Activated CD4-positive, alpha-beta T cell treated with anti-CD3 and anti-CD28 coated beads, Interleukin-2, amount 10 ng/mL, durations not matched to agents 7 days and 5 days (primary cell): ENCODE measurements at regions not wholly inside any gene's neighbourhood (a gene's known extent, or its start where the extent isn't known, plus 50 kb on each side); places are given as distances from the start of the nearest gene placed in this dataset.

Experiments used
- CTCF ChIA-PET: fragments of 350-600 bp; sonication (Branson Sonifier 250); formaldehyde crosslinking; loops from one replicate; lab custom pipeline; 2021; ENCODE audit warnings: antibody characterized with exemption; lab: Charles Lee
- POLR2A ChIA-PET: fragments of 350-600 bp; sonication (Branson Sonifier 250); formaldehyde crosslinking; loops from one replicate; lab custom pipeline; 2021; ENCODE audit warnings: antibody characterized with exemption; lab: Charles Lee
- DNase-seq: peaks from one replicate; pipeline ENCODE4 v3.0.0-alpha.2; 2020
- H3K27ac Mint-ChIP-seq: one replicate; pipeline ENCODE4 v1.8.0; 2021; ENCODE audit warnings: mild to moderate bottlenecking, moderate library complexity, mixed read lengths
- H3K27me3 Mint-ChIP-seq: one replicate; pipeline ENCODE4 v1.8.0; 2021; ENCODE audit warnings: mixed read lengths
- H3K36me3 Mint-ChIP-seq: one replicate; pipeline ENCODE4 v1.8.0; 2021; ENCODE audit warnings: low read depth, mixed read lengths
- H3K4me1 Mint-ChIP-seq: one replicate; pipeline ENCODE4 v1.8.0; 2021; ENCODE audit warnings: mixed read lengths
- H3K4me3 Mint-ChIP-seq: one replicate; pipeline ENCODE4 v1.8.0; 2021; ENCODE audit warnings: mild to moderate bottlenecking, moderate library complexity, mixed read lengths
- H3K9me3 Mint-ChIP-seq: one replicate; pipeline ENCODE4 v1.8.0; 2021; ENCODE audit warnings: mixed read lengths

DNA sequence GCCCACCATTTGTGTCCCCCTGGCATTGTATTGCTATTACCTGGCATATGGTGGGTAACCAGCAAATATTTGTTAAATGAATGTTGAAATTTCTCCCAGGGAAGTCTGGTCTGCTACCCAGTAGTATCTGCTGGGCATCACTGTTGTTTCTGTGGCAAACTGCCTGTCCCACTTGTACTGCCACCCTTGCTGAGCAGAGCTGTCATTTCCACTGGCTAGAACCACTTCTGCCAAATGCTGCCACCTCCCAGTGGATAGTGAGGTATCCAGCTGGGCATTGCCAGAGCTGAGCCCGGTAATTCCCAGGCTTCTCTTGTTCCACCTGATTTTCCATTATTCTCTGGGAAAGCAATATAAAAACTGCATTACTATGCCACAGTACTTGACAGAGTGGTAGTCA lies 186.7 kb upstream of the NOCT start:
- H3K9me3 Mint-ChIP-seq = no peaks in the 10 kb centered on the region
- H3K4me3 Mint-ChIP-seq = no peak overlapping the region
- H3K27me3 Mint-ChIP-seq = peaks cover 4% of the 10 kb centered on the region
- no peaks in the 10 kb centered on the region for H3K36me3 Mint-ChIP-seq
- ChIA-PET CTCF (interaction anchor here (1.2 kb wide), 1 partner anchor 9 kb away, joined by 3 read pairs; no protein-coding TSS in a partner anchor), POLR2A (no interaction called here)
- no peaks in the 10 kb centered on the region for H3K4me1 Mint-ChIP-seq
- no peak for DNase-seq
- H3K27ac Mint-ChIP-seq = no peak overlapping the region

DNA sequence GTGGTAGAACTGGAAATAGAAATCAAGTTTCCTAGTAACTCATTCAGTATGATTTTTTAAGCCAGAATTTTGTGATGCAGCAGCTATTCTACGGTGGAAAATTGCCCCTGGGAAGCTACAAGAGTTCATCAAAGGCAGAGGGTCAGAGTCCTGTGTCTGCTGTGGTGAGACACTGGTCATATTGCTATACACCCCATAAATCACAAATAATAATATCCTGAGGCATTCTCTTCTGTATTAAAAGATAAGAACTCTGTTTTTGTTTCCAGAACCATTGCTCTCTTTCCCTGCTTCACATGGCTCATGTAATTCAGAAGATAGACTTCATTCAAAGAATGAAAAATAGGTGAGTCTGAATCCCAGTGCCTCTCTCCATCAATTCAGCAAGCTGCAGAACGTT lies 188.8 kb upstream of the NOCT start:
- ChIA-PET CTCF (no interaction called here), POLR2A (no interaction called here)
- no peaks in the 10 kb centered on the region for H3K36me3 Mint-ChIP-seq
- H3K4me1 Mint-ChIP-seq = no peaks in the 10 kb centered on the region
- H3K27ac Mint-ChIP-seq = no peak overlapping the region
- no peaks in the 10 kb centered on the region for H3K9me3 Mint-ChIP-seq
- DNase-seq = no peak
- H3K27me3 Mint-ChIP-seq = peaks cover 4% of the 10 kb centered on the region
- no peak overlapping the region for H3K4me3 Mint-ChIP-seq

DNA sequence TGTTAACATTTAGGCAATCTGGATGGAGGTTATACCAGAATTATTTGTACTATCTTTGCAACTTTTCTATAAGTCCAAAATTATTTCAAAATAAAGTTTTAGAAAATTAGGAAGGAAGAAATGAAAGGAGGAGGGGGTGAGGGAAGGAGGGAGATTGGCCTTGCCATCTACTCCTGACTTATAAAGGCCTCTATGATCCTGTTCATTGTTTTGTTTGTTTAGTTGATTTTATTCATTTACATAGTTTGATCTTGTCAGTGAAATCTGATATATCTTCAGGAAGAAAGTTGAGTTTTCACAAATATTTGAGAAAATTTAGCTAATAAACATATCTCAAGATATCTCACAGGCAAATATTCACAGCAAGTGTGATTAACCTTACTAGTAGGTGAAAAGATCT lies 189.3 kb upstream of the NOCT start:
- CTCF ChIA-PET = no interaction called here
- POLR2A ChIA-PET = no interaction called here
- Mint-ChIP-seq H3K4me3 (no peak overlapping the region), H3K4me1 (no peaks in the 10 kb centered on the region), H3K9me3 (no peaks in the 10 kb centered on the region), H3K27ac (no peak overlapping the region), H3K27me3 (peaks cover 4% of the 10 kb centered on the region), H3K36me3 (no peaks in the 10 kb centered on the region)
- DNase-seq = no peak

DNA sequence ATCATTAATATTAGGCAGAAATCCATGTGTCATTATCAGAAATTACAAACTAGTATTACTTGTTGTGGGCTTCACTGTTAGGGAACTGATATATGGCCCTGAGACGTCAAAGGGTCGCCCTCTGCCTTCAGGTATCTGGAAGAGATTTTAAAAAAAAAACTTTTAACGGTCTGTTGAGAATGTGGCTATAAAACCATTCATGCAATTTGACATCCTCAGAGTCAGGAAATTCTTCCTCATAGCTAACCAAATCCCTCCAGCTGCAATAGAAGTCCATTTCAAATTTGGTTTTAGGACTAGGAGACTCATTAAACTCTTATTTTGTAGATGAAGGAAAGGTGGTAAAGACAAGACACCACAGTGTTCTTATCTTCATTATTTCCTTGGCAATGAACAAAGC lies 194.2 kb upstream of the NOCT start:
- Mint-ChIP-seq H3K27me3 (no peaks in the 10 kb centered on the region), H3K9me3 (no peaks in the 10 kb centered on the region), H3K36me3 (no peaks in the 10 kb centered on the region), H3K27ac (no peak overlapping the region), H3K4me1 (no peaks in the 10 kb centered on the region), H3K4me3 (no peak overlapping the region)
- no peak for DNase-seq
- ChIA-PET CTCF (no interaction called here), POLR2A (no interaction called here)

DNA sequence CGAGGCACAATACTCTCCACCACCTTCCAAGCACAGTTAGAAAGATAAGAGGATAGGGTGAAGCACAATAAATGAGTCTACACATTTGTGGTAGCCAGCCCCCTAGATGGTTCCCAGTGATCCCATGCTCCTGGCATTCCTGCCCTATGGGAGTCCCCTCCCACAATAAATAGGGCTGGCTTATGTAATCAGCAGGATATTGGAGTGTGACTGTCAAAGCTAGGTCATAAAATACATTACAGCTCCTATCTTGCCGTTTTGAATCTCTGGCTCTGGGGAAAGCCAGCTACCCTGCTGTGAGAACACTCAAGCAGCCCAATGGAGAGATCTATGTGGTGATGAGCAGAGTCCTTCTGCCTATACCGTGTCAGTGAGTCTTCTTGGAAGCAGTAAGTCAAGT lies 198.7 kb upstream of the NOCT start:
- ChIA-PET CTCF (no interaction called here), POLR2A (no interaction called here)
- Mint-ChIP-seq H3K27ac (no peak overlapping the region), H3K4me1 (no peaks in the 10 kb centered on the region), H3K9me3 (no peaks in the 10 kb centered on the region), H3K4me3 (no peak overlapping the region), H3K36me3 (no peaks in the 10 kb centered on the region), H3K27me3 (no peaks in the 10 kb centered on the region)
- no peak for DNase-seq

DNA sequence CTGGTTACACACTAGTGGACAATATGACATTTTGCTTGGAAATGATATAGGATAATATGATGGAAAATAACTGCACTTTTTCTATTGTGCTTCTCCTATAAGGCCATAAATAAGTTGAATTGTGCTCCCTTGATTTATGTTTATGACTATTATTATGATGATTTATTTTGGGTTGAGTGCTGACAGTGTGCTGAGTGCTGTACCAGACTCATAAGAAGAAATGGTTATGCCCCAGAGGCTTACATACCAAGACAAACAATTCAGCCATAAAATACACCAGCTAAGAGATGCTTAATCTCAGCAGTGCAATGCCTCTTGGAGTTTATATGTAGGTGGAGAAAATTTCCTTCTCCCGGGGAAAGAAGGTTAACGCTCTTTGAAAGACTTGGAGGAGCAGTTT lies 199.8 kb upstream of the NOCT start:
- Mint-ChIP-seq H3K36me3 (no peaks in the 10 kb centered on the region), H3K27me3 (no peaks in the 10 kb centered on the region), H3K4me3 (no peak overlapping the region), H3K4me1 (no peaks in the 10 kb centered on the region), H3K27ac (no peak overlapping the region), H3K9me3 (no peaks in the 10 kb centered on the region)
- ChIA-PET POLR2A (no interaction called here), CTCF (no interaction called here)
- no peak for DNase-seq

DNA sequence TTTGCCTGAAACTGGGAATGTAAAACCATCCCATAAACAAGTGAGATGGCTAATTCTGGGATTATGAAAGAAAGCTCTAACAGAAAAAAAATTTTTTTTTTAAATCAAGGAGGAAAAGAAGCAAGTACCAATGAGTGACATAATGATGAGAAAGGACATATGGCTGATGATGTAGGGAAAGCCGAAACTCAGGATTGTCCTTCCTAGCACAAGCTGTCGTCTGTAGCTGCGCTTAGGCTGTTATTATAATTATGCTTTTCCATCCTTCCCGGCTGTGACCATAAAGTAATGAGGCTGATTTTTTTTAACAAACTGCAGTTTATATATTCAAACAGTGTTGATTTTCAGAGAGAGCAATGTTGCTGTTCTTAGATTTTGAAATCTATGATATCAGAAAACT lies 209.8 kb upstream of the NOCT start:
- no peak overlapping the region for H3K27ac Mint-ChIP-seq
- H3K36me3 Mint-ChIP-seq = no peaks in the 10 kb centered on the region
- ChIA-PET POLR2A (no interaction called here), CTCF (no interaction called here)
- no peak for DNase-seq
- H3K9me3 Mint-ChIP-seq = no peaks in the 10 kb centered on the region
- H3K27me3 Mint-ChIP-seq = peaks cover 21% of the 10 kb centered on the region
- no peaks in the 10 kb centered on the region for H3K4me1 Mint-ChIP-seq
- no peak overlapping the region for H3K4me3 Mint-ChIP-seq

DNA sequence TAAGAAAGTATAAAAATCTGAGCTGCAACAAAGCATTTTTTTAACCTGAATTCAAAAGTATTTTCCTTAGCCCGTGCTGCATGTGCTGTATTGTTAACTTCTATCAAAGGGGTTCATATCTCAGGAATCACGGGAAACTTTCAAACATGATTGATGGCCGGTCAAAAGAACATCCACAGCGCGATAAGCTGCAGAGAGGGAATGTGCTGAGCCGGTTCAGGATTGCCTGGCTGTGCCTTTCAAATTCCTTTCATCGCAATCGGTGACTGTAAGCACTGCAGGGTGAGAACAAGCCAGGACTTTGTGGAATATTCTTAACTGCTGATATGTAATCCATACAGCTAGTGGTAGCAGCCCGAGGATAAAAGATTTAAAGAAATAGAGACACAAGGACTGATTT lies 210.9 kb upstream of the NOCT start:
- Mint-ChIP-seq H3K36me3 (no peaks in the 10 kb centered on the region), H3K9me3 (no peaks in the 10 kb centered on the region), H3K27me3 (peaks cover 21% of the 10 kb centered on the region), H3K27ac (no peak overlapping the region), H3K4me3 (no peak overlapping the region), H3K4me1 (no peaks in the 10 kb centered on the region)
- ChIA-PET POLR2A (no interaction called here), CTCF (no interaction called here)
- no peak for DNase-seq

DNA sequence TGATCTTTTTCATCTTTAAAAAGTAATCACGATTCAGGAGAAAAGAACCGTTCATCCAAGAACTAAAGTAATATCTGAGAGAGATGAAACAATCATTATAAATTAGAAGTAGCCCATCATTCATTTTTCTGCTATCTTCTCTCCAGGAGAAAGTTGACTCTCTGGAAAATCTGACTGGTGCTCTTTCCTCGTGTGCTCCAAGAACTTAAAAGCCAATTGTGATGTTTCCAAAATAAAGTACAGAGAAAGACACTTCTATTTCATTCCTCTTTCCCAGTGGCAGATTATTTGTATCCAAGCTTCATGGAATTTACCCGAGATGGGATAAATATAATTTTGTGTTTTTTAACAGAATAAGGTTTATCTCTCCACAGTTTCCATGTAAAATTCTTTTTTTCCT lies 212.5 kb upstream of the NOCT start:
- ChIA-PET CTCF (no interaction called here), POLR2A (no interaction called here)
- Mint-ChIP-seq H3K4me3 (no peak overlapping the region), H3K36me3 (no peaks in the 10 kb centered on the region), H3K27me3 (peaks cover 15% of the 10 kb centered on the region), H3K27ac (no peak overlapping the region), H3K9me3 (no peaks in the 10 kb centered on the region), H3K4me1 (no peaks in the 10 kb centered on the region)
- DNase-seq = no peak

DNA sequence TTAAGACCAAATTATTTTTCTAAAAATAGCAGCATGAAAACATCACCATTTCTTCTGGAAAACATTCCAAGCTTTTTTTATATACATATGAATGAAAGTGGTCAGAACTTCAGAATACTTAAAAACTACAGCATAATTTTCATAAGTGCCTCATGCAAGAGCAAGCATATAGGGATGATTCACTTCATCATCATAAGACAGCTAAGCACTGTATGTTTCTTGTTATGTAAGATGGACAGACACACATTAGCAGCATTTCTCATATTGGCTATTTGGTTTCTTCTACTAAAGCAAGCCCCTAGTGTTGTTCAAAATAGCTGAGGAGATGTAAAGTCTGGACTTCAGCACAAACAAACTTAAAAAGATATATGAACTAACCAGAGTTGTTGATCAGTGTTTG lies 213.1 kb upstream of the NOCT start:
- H3K9me3 Mint-ChIP-seq = no peaks in the 10 kb centered on the region
- H3K4me1 Mint-ChIP-seq = no peaks in the 10 kb centered on the region
- ChIA-PET CTCF (no interaction called here), POLR2A (no interaction called here)
- DNase-seq = no peak
- peaks cover 15% of the 10 kb centered on the region for H3K27me3 Mint-ChIP-seq
- H3K4me3 Mint-ChIP-seq = no peak overlapping the region
- no peaks in the 10 kb centered on the region for H3K36me3 Mint-ChIP-seq
- no peak overlapping the region for H3K27ac Mint-ChIP-seq

DNA sequence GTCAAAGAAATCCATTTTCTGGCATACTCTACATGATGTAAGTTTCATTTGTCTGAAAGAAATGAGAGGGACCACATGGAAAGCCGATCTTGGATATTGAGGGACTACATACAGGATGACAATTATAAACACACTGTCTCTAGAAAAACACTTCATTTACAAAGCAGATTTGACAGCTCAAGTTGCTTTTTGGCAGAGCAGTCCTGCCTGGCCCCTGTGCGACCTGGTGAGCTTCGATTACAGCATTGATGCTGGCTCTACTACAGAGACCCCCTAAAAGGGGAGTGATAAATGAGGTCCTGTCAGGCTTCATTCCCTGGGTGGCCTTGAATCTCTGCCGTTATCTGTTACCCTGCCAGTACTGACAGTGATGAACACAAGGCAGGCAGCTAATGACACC lies 215.2 kb upstream of the NOCT start:
- no peaks in the 10 kb centered on the region for H3K36me3 Mint-ChIP-seq
- POLR2A ChIA-PET = no interaction called here
- H3K4me3 Mint-ChIP-seq = no peak overlapping the region
- no peaks in the 10 kb centered on the region for H3K9me3 Mint-ChIP-seq
- CTCF ChIA-PET = no interaction called here
- H3K27ac Mint-ChIP-seq = no peak overlapping the region
- no peaks in the 10 kb centered on the region for H3K4me1 Mint-ChIP-seq
- DNase-seq = no peak
- H3K27me3 Mint-ChIP-seq = peaks cover 14% of the 10 kb centered on the region

DNA sequence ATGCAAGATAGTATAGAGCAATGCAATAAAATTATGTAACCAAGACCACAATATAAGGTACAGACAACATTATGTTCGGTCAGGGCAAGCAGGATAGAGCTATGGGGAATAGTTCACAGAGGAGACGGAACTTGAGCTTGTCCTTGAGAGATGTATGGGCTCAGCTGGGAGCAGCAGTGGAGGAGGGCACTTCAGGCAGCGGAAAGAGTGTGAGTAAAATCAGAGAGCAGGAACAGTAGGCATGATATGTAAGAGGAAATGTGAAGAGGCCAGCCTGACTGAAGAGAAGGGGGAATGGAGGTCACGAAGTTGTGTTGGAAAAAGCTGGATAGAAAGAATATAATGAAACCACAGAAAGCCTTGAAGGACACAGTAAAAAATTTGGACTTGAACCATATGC lies 217.2 kb upstream of the NOCT start:
- H3K27me3 Mint-ChIP-seq = peaks cover 5% of the 10 kb centered on the region
- no peak overlapping the region for H3K27ac Mint-ChIP-seq
- DNase-seq = no peak
- no peaks in the 10 kb centered on the region for H3K36me3 Mint-ChIP-seq
- H3K4me3 Mint-ChIP-seq = no peak overlapping the region
- CTCF ChIA-PET = no interaction called here
- no peaks in the 10 kb centered on the region for H3K9me3 Mint-ChIP-seq
- no peaks in the 10 kb centered on the region for H3K4me1 Mint-ChIP-seq
- POLR2A ChIA-PET = no interaction called here

DNA sequence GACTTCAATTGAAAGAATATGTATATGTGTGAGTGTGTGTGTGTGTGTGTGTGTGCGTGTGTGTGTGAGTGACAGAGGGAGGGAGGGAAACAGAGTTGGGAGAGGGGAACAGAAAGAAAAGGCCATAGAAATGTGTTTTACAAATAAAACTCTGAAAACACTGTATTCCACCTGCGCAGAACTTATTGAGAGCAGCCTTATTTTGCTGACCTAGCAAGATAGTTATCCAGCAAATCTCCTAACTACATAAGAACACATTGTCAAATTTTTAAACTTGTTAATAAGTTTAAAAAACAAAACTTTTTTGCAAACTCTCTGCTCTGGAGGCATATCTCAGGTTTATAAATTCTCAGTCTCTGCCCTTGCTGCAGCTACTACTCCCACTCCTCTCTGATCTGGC lies 217.9 kb upstream of the NOCT start:
- no peaks in the 10 kb centered on the region for H3K9me3 Mint-ChIP-seq
- H3K4me3 Mint-ChIP-seq = no peak overlapping the region
- H3K27ac Mint-ChIP-seq = no peak overlapping the region
- CTCF ChIA-PET = no interaction called here
- H3K4me1 Mint-ChIP-seq = no peaks in the 10 kb centered on the region
- H3K36me3 Mint-ChIP-seq = no peaks in the 10 kb centered on the region
- no peaks in the 10 kb centered on the region for H3K27me3 Mint-ChIP-seq
- POLR2A ChIA-PET = no interaction called here
- DNase-seq = no peak

DNA sequence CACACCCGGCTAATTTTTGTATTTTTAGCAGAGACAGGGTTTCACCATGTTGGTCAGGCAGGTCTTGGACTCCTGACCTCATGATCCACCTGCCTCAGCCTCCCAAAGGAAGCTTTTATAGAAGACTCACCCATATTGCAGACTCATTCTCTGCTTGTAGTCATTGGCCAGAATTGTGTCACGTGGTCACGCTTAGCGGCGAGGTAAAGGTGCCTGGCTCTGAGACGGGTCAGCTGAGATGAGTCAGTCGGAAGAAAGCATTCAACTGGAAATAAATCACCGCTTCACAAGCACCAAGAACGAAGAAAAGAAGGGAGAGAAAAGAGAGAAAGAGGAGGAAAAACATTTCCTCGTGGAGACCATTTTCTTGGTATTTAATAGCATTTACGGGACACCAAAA lies 218.8 kb upstream of the NOCT start:
- Mint-ChIP-seq H3K4me1 (no peaks in the 10 kb centered on the region), H3K4me3 (no peak overlapping the region), H3K9me3 (no peaks in the 10 kb centered on the region), H3K36me3 (no peaks in the 10 kb centered on the region), H3K27ac (no peak overlapping the region), H3K27me3 (no peaks in the 10 kb centered on the region)
- ChIA-PET CTCF (no interaction called here), POLR2A (no interaction called here)
- DNase-seq = no peak
